ENCODE measurements at regions not wholly inside any gene's neighbourhood (a gene's known extent, or its start where the extent isn't known, plus 50 kb on each side); places are given as distances from the start of the nearest gene placed in this dataset.

GRCh38 chr2:184367211-184367610 lies 231.1 kb upstream of the ZNF804A start:
- H3K4me2 ChIP-seq (ENCODE audit: insufficient read depth, low read length) = no peak overlapping the region
- ChIA-PET CTCF (no interaction called here), POLR2A (no interaction called here)
- BruUV-seq (replicated peaks) = no TSS peak
- dilution Hi-C loops (cut with MboI; ENCODE audit: extremely low pct_ligation_motif_present, low sequenced_read_pairs) (no loop called here), intact Hi-C loops (cut with micrococcal nuclease) (no loop called here)
- H2AFZ ChIP-seq (ENCODE audit: low read depth, low read length) = no peak overlapping the region
- no peak overlapping the region for H3K9ac ChIP-seq (replicated peaks; ENCODE audit: extremely low read depth, insufficient read depth, low read length)
- H3K4me1 ChIP-seq (ENCODE audit: control insufficient read depth, extremely low read depth, insufficient read depth, low read length) = no peaks in the 10 kb centered on the region
- no peak overlapping the region for H3K4me3 ChIP-seq (replicated peaks in 1 of 3; ENCODE audit: insufficient read depth in 1 of 3, low read depth in 1 of 3, low read length in 3 of 3)
- H3K27me3 ChIP-seq (ENCODE audit: control insufficient read depth in 2 of 2, insufficient read depth in 2 of 2, low read length in 2 of 2) = no peaks in the 10 kb centered on the region
- H3K36me3 ChIP-seq (ENCODE audit: control insufficient read depth in 2 of 2, extremely low read depth in 1 of 2, insufficient read depth in 2 of 2, low read length in 2 of 2) = no peaks in the 10 kb centered on the region
- H3K79me2 ChIP-seq (ENCODE audit: control insufficient read depth, insufficient read depth, low read length) = no peaks in the 10 kb centered on the region
- no peaks in the 10 kb centered on the region for H3K9me3 ChIP-seq (replicated peaks; ENCODE audit: control insufficient read depth, insufficient read depth, low read length)
- FAIRE-seq (no peak), DNase-seq (ENCODE audit: low read depth, low spot score) (no peak)
- H4K20me1 ChIP-seq (replicated peaks; ENCODE audit: control insufficient read depth, extremely low read depth, insufficient read depth, low read length) = no peaks in the 10 kb centered on the region
- no peak overlapping the region for H3K27ac ChIP-seq (ENCODE audit: insufficient read depth, low read depth, low read length)
- H3K9me1 ChIP-seq (replicated peaks; ENCODE audit: control insufficient read depth, extremely low read depth, insufficient read depth, low read length) = no peaks in the 10 kb centered on the region
- TF ChIP-seq FOS (IDR thresholded peaks at IDR 0.05; ENCODE audit: borderline replicate concordance, insufficient read depth, low read length) (no peak), POLR2AphosphoS5 (IDR thresholded peaks at IDR 0.05; ENCODE audit: insufficient read depth, low read depth, low read length) (no peak), EZH2 (IDR thresholded peaks at IDR 0.05; ENCODE audit: borderline replicate concordance, low read depth, low read length, severe bottlenecking) (no peak), GATA2 (IDR thresholded peaks at IDR 0.05; ENCODE audit: insufficient read depth, insufficient read length, low read depth, low read length) (no peak), JUN (IDR thresholded peaks at IDR 0.05; ENCODE audit: borderline replicate concordance, insufficient read depth, insufficient read length, low read depth) (no peak), MAX (IDR thresholded peaks at IDR 0.05; ENCODE audit: insufficient read depth, insufficient read length) (no peak)

- CTCF ChIA-PET = interaction anchor here (1.3 kb wide), 1 partner anchor 17 kb away, joined by 3 read pairs; no protein-coding TSS in a partner anchor
- Histone ChIP-seq H2AFZ (ENCODE audit: low read depth, low read length) (no peak overlapping the region), H3K4me3 (replicated peaks in 1 of 3; ENCODE audit: insufficient read depth in 1 of 3, low read depth in 1 of 3, low read length in 3 of 3) (no peak overlapping the region), H3K4me2 (ENCODE audit: insufficient read depth, low read length) (no peak overlapping the region), H3K9me1 (replicated peaks; ENCODE audit: control insufficient read depth, extremely low read depth, insufficient read depth, low read length) (no peaks in the 10 kb centered on the region), H3K79me2 (ENCODE audit: control insufficient read depth, insufficient read depth, low read length) (no peaks in the 10 kb centered on the region), H3K27ac (ENCODE audit: insufficient read depth, low read depth, low read length) (no peak overlapping the region), H4K20me1 (replicated peaks; ENCODE audit: control insufficient read depth, extremely low read depth, insufficient read depth, low read length) (no peaks in the 10 kb centered on the region), H3K27me3 (ENCODE audit: control insufficient read depth in 2 of 2, insufficient read depth in 2 of 2, low read length in 2 of 2) (no peaks in the 10 kb centered on the region), H3K4me1 (ENCODE audit: control insufficient read depth, extremely low read depth, insufficient read depth, low read length) (no peaks in the 10 kb centered on the region), H3K9me3 (replicated peaks; ENCODE audit: control insufficient read depth, insufficient read depth, low read length) (no peaks in the 10 kb centered on the region), H3K9ac (replicated peaks; ENCODE audit: extremely low read depth, insufficient read depth, low read length) (no peak overlapping the region), H3K36me3 (ENCODE audit: control insufficient read depth in 2 of 2, extremely low read depth in 1 of 2, insufficient read depth in 2 of 2, low read length in 2 of 2) (no peaks in the 10 kb centered on the region)
- TF ChIP-seq MAX (IDR thresholded peaks at IDR 0.05; ENCODE audit: insufficient read depth, insufficient read length) = no peak
- no peak for DNase-seq (ENCODE audit: low read depth, low spot score)
- POLR2A ChIA-PET = no interaction called here
- FAIRE-seq = no peak
- no TSS peak for BruUV-seq (replicated peaks)
- intact Hi-C loops (cut with micrococcal nuclease) (no loop called here), dilution Hi-C loops (cut with MboI; ENCODE audit: extremely low pct_ligation_motif_present, low sequenced_read_pairs) (no loop called here)
Observed at GRCh38 chr2:184369307-184369706, 229.0 kb upstream of the ZNF804A start.

Data from endothelial cell of umbilical vein (primary cell).